CD4-positive, alpha-beta T cell (primary cell): ENCODE measurements at regions not wholly inside any gene's neighbourhood (a gene's known extent, or its start where the extent isn't known, plus 50 kb on each side); places are given as distances from the start of the nearest gene placed in this dataset.

Experiments used
- ATAC-seq: fragments of 200-7000 bp; cut with Tn5 transposase; one replicate; pipeline ENCODE4 v1.10.0; 2022; ENCODE audit warnings: mild to moderate bottlenecking; ENCODE audit not compliant: poor library complexity
- CTCF ChIA-PET: fragments of 350-600 bp; sonication (Branson Sonifier 250); formaldehyde crosslinking; loops from one replicate; lab custom pipeline; 2021; ENCODE audit warnings: antibody characterized with exemption, inconsistent platforms; lab: Charles Lee
- POLR2A ChIA-PET: fragments of 350-600 bp; sonication (Branson Sonifier 250); formaldehyde crosslinking; loops from one replicate; lab custom pipeline; 2021; ENCODE audit warnings: antibody characterized with exemption, inconsistent platforms; lab: Charles Lee
- DNase-seq, 14 experiments: peaks; one replicate each; pipeline ENCODE4 v3.0.0-alpha.2; 2013 to 2020; ENCODE audit warnings: mixed read lengths in 2 of 14
- H3K27ac ChIP-seq, 2 donors: one replicate each; pipeline versions ENCODE4 v1.5.1 to v1.7.0; 2013; ENCODE audit warnings: low read length in 2 of 2, low read depth in 1 of 2, mild to moderate bottlenecking in 1 of 2
- H3K27me3 ChIP-seq, 2 experiments: 1 replicate in 1 of 2; 2 replicates in 1 of 2; pipeline versions ENCODE4 v1.6.1 to v1.7.0; 2013; ENCODE audit warnings: low read length in 2 of 2, control low read depth in 1 of 2, mild to moderate bottlenecking in 1 of 2, moderate library complexity in 1 of 2; ENCODE audit not compliant: insufficient read depth in 2 of 2, control insufficient read depth in 1 of 2
- H3K36me3 ChIP-seq: one replicate; pipeline ENCODE4 v1.6.1; 2013; ENCODE audit warnings: low read length, control low read depth; ENCODE audit not compliant: insufficient read depth
- H3K4me1 ChIP-seq: one replicate; pipeline ENCODE4 v1.6.1; 2013; ENCODE audit warnings: low read length, control low read depth; ENCODE audit not compliant: insufficient read depth
- H3K4me3 ChIP-seq: one replicate; pipeline ENCODE4 v1.5.1; 2013; ENCODE audit warnings: mild to moderate bottlenecking, low read length, moderate library complexity
- H3K9me3 ChIP-seq, 2 experiments: 1 replicate in 1 of 2; 2 replicates in 1 of 2; pipeline versions ENCODE4 v1.6.1 to v1.7.0; 2013; ENCODE audit warnings: low read length in 2 of 2, mild to moderate bottlenecking in 2 of 2, control low read depth in 1 of 2, moderate library complexity in 1 of 2; ENCODE audit not compliant: control insufficient read depth in 1 of 2, insufficient read depth in 1 of 2
- H3K27ac Mint-ChIP-seq: one replicate; pipeline ENCODE4 v1.8.0; 2020; ENCODE audit warnings: mixed read lengths
- H3K27me3 Mint-ChIP-seq: one replicate; pipeline ENCODE4 v1.8.0; 2021; ENCODE audit warnings: mixed read lengths
- H3K36me3 Mint-ChIP-seq: one replicate; pipeline ENCODE4 v1.8.0; 2021; ENCODE audit warnings: low read depth, mixed read lengths
- H3K4me1 Mint-ChIP-seq: one replicate; pipeline ENCODE4 v1.8.0; 2021; ENCODE audit warnings: low read depth, mixed read lengths
- H3K4me3 Mint-ChIP-seq: one replicate; pipeline ENCODE4 v1.8.0; 2020; ENCODE audit warnings: mild to moderate bottlenecking, mixed read lengths
- H3K9me3 Mint-ChIP-seq: one replicate; pipeline ENCODE4 v1.8.0; 2020; ENCODE audit warnings: mixed read lengths
- CTCF ChIP-seq: fragments of 200-600 bp; IDR thresholded peaks from one replicate; pipeline ENCODE4 v1.8.0; 2022; ENCODE audit warnings: antibody characterized with exemption, mild to moderate bottlenecking
- intact Hi-C, 2 experiments: fragments of 100-400 bp; cut with DNase I in 1 of 2; cut with micrococcal nuclease in 1 of 2; formaldehyde crosslinking; loops; one replicate each; pipeline versions ENCODE4 v1.15.1 to v1.9.0; 2023 to 2025; cut with DNase I, micrococcal nuclease

GRCh38 chr6:14501240-14501639 lies 383.7 kb downstream of the CD83 start:
- POLR2A ChIA-PET, result no interaction called here
- no peak overlapping the region for H3K4me3 ChIP-seq
- ATAC-seq (no peak), DNase-seq (no peak)
- TF ChIP-seq CTCF, result no peak
- Mint-ChIP-seq H3K27ac (no peak overlapping the region), H3K36me3 (no peaks in the 10 kb centered on the region), H3K4me1 (peaks cover 6% of the 10 kb centered on the region), H3K9me3 (no peaks in the 10 kb centered on the region), H3K27me3 (no peaks in the 10 kb centered on the region), H3K4me3 (no peak overlapping the region)
- no peaks in the 10 kb centered on the region for H3K9me3 ChIP-seq
- CTCF ChIA-PET, result no interaction called here
- no peaks in the 10 kb centered on the region for H3K27me3 ChIP-seq
- no peak overlapping the region for H3K27ac ChIP-seq
- intact Hi-C loops, result no loop called here
- H3K4me1 ChIP-seq, result no peaks in the 10 kb centered on the region
- H3K36me3 ChIP-seq, result no peaks in the 10 kb centered on the region

- H3K4me1 ChIP-seq, result peaks cover 5% of the 10 kb centered on the region
- intact Hi-C loops, result no loop called here
- Mint-ChIP-seq H3K36me3 (no peaks in the 10 kb centered on the region), H3K4me3 (no peak overlapping the region), H3K4me1 (peaks cover 12% of the 10 kb centered on the region), H3K9me3 (no peaks in the 10 kb centered on the region), H3K27ac (no peak overlapping the region), H3K27me3 (no peaks in the 10 kb centered on the region)
- H3K36me3 ChIP-seq, result no peaks in the 10 kb centered on the region
- H3K9me3 ChIP-seq, result no peaks in the 10 kb centered on the region
- DNase-seq (no peak), ATAC-seq (no peak)
- CTCF ChIA-PET, result no interaction called here
- no peak overlapping the region for H3K27ac ChIP-seq
- H3K27me3 ChIP-seq, result no peaks in the 10 kb centered on the region
- H3K4me3 ChIP-seq, result no peak overlapping the region
- POLR2A ChIA-PET, result no interaction called here
- no peak for TF ChIP-seq CTCF
These were observed 384.3 kb downstream of the CD83 start for GRCh38 chr6:14501914-14502313.

GRCh38 chr6:14502551-14502950 lies 385.0 kb downstream of the CD83 start:
- POLR2A ChIA-PET, result no interaction called here

More at GRCh38 chr6:14502551-14502950, 385.0 kb downstream of the CD83 start:
- DNase-seq (no peak), ATAC-seq (no peak)
- intact Hi-C loops, result no loop called here
- peaks cover 7% of the 10 kb centered on the region for H3K4me1 ChIP-seq
- H3K9me3 Mint-ChIP-seq, result no peaks in the 10 kb centered on the region
- H3K27me3 Mint-ChIP-seq, result no peaks in the 10 kb centered on the region
- CTCF ChIA-PET, result no interaction called here
- H3K27ac ChIP-seq, result no peak overlapping the region
- H3K4me1 Mint-ChIP-seq, result peaks cover 18% of the 10 kb centered on the region
- H3K4me3 ChIP-seq, result no peak overlapping the region
- no peak overlapping the region for H3K27ac Mint-ChIP-seq
- no peaks in the 10 kb centered on the region for H3K9me3 ChIP-seq
- no peaks in the 10 kb centered on the region for H3K36me3 Mint-ChIP-seq
- no peaks in the 10 kb centered on the region for H3K27me3 ChIP-seq
- no peak for TF ChIP-seq CTCF
- no peaks in the 10 kb centered on the region for H3K36me3 ChIP-seq
- H3K4me3 Mint-ChIP-seq, result no peak overlapping the region
